Loucy (cell line): ENCODE measurements at regions not wholly inside any gene's neighbourhood (a gene's known extent, or its start where the extent isn't known, plus 50 kb on each side); places are given as distances from the start of the nearest gene placed in this dataset.

Experiments
- CTCF ChIP-seq: fragments of 200-600 bp; sonication (generic); conservative IDR thresholded peaks from 2 replicates; pipeline ENCODE4 v1.5.1; 2014; ENCODE audit warnings: mild to moderate bottlenecking, antibody characterized with exemption, low read length
- EZH2phosphoT487 ChIP-seq: fragments of 200-600 bp; IDR thresholded peaks from 2 replicates; pipeline ENCODE4 v1.6.1; 2018; ENCODE audit warnings: antibody characterized with exemption, mild to moderate bottlenecking, moderate library complexity, borderline replicate concordance

DNA sequence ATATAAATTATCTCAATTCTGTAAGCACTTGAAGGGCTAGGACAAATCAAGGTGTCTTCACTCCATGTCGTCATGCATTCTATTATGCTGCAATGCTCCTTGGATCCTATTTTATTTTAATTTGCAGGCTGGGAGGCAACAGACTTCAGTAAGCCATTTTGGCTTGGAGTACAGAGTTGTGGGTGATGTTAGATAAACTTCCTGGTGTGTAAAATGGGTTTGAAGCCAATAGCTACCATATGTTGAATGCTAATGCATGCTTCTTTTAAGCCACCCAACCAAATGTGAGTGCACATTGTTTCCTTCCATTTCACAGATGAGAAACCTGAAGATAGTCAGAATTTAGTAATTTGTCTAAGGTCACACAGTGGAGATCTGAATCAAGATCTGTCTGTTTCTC lies 482.8 kb downstream of the DISC1 start:
- no peak for TF ChIP-seq CTCF
- no peak for TF ChIP-seq EZH2phosphoT487
